GM23248 (cell line): ENCODE measurements at regions not wholly inside any gene's neighbourhood (a gene's known extent, or its start where the extent isn't known, plus 50 kb on each side); places are given as distances from the start of the nearest gene placed in this dataset.

Experiments used
- EZH2 ChIP-seq: fragments of 200-600 bp; sonication (generic); IDR thresholded peaks from 2 replicates; pipeline ENCODE4 v1.6.1; 2018; ENCODE audit warnings: antibody characterized with exemption, mild to moderate bottlenecking; ENCODE audit not compliant: insufficient read depth, poor library complexity, severe bottlenecking
- EZH2phosphoT487 ChIP-seq: fragments of 200-600 bp; sonication (generic); IDR thresholded peaks from 2 replicates; pipeline ENCODE4 v1.6.1; 2018; ENCODE audit warnings: antibody characterized with exemption, moderate library complexity, mild to moderate bottlenecking, low read depth; ENCODE audit not compliant: insufficient read depth

DNA sequence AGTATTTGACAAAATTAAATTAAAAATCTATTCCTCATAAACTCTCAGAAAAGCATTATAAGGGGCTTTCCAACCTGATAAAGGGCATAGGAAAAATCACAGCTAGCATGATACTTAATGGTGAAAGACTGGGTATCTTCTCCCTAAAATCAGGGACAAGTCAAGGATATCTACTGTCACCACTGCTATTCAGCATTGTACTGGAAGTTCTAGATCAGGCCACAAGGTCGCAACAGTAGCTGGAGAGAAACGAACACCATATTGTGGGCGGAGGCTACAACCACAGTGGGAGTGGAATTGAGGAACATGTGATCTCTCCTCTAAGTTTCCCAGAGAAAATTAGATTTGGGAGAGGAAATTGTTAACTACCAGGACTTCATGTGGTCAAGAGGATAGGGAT, 70.0 kb upstream of the NAMPT start:
- TF ChIP-seq EZH2 (no peak), EZH2phosphoT487 (no peak)
